Right forelimb (tissue), 1 donor: ENCODE measurements at regions not wholly inside any gene's neighbourhood (a gene's known extent, or its start where the extent isn't known, plus 50 kb on each side); places are given as distances from the start of the nearest gene placed in this dataset.
"Not testable (repeated sequence)": the region's sequence is repeated elsewhere in the genome, so short reads cannot be mapped to it uniquely, and the experiment has no call there.

Experiments
- DNase-seq: peaks from one replicate; pipeline ENCODE4 v3.0.0-alpha.2; 2018

- DNase-seq, result no peak
Observed at GRCh38 chr2:174697255-174697654, 67.0 kb downstream of the CHRNA1 start.

- DNase-seq, result no peak
Observed at GRCh38 chr2:174694920-174695319, 69.4 kb downstream of the CHRNA1 start.

GRCh38 chr2:174694196-174694878, 69.9 kb downstream of the CHRNA1 start:
- DNase-seq, result no peak

- DNase-seq, result no peak
Observed at GRCh38 chr2:174693344-174693743, 70.9 kb downstream of the CHRNA1 start.

- DNase-seq, result no peak
Observed at GRCh38 chr2:174692256-174692919, 71.9 kb downstream of the CHRNA1 start.

GRCh38 chr2:174691201-174691779, 73.0 kb downstream of the CHRNA1 start:
- DNase-seq, result no peak

- DNase-seq, result no peak
Observed at GRCh38 chr2:174690026-174690425, 74.2 kb downstream of the CHRNA1 start.

- no peak for DNase-seq
Observed at GRCh38 chr2:174688079-174688478, 76.2 kb downstream of the CHRNA1 start.

GRCh38 chr2:174686430-174686829, 77.8 kb downstream of the CHRNA1 start:
- no peak for DNase-seq

GRCh38 chr2:174683392-174683759, 80.9 kb downstream of the CHRNA1 start:
- peak; percentile 60 for DNase-seq

- peak; percentile 88 for DNase-seq
Observed at GRCh38 chr2:174682578-174683391, 81.5 kb downstream of the CHRNA1 start.

- peak; percentile 74 for DNase-seq
Observed at GRCh38 chr2:174682007-174682577, 82.2 kb downstream of the CHRNA1 start.

GRCh38 chr2:174681099-174682006, 82.9 kb downstream of the CHRNA1 start:
- DNase-seq, result peak; percentile 59

GRCh38 chr2:174680221-174680620, 82.6 kb upstream of the WIPF1 start:
- DNase-seq, result no peak

- DNase-seq, result no peak
Observed at GRCh38 chr2:174678395-174678794, 80.8 kb upstream of the WIPF1 start.

- no peak for DNase-seq
Observed at GRCh38 chr2:174675615-174676014, 78.0 kb upstream of the WIPF1 start.

- DNase-seq, result no peak
Observed at GRCh38 chr2:174673876-174674275, 76.3 kb upstream of the WIPF1 start.

GRCh38 chr2:174673440-174673839, 75.8 kb upstream of the WIPF1 start:
- no peak for DNase-seq

- DNase-seq, result not testable (repeated sequence)
Observed at GRCh38 chr2:174671532-174671931, 73.9 kb upstream of the WIPF1 start.

GRCh38 chr2:174670446-174670845, 72.8 kb upstream of the WIPF1 start:
- no peak for DNase-seq

- no peak for DNase-seq
Observed at GRCh38 chr2:174669336-174669735, 71.7 kb upstream of the WIPF1 start.

- no peak for DNase-seq
Observed at GRCh38 chr2:174668075-174668474, 70.5 kb upstream of the WIPF1 start.
